ENCODE measurements at regions not wholly inside any gene's neighbourhood (a gene's known extent, or its start where the extent isn't known, plus 50 kb on each side); places are given as distances from the start of the nearest gene placed in this dataset.

DNA sequence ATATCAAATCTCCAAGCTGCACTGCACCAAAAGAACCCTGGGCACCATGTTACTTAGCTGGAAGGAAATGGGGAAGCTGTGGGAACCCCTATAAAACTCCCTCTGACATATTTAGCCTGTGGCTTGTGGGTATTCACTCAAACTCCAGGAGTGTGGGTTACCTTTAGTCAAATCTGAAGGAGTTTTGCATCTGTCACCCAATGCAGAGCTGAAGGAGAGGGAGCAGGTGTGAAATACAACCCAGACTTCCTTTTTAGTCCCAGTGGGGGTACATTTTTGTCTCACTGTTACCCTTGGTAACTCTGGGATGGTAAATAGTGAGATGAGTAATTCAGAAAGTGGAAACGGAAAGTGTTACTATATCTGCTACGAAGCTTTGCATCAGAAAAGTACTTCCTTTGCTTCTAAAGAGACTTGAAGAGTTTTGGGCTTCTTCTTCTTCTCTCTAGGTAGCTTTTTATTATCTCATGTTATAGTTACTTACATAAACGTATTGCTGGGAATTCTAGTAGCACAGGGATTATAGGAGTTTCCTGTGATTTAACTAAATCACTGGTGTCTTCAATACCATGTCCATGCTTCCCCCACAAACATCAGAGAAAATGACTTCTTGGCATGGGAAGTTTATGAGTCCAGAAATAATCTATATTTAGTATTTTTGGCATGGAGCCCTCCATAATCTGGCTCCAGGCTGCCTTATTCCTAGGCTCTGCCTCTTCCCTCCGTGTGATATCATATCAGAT is 105.9 kb downstream of the AKAP11 start (continued):
- TF ChIP-seq, protein P1, sequence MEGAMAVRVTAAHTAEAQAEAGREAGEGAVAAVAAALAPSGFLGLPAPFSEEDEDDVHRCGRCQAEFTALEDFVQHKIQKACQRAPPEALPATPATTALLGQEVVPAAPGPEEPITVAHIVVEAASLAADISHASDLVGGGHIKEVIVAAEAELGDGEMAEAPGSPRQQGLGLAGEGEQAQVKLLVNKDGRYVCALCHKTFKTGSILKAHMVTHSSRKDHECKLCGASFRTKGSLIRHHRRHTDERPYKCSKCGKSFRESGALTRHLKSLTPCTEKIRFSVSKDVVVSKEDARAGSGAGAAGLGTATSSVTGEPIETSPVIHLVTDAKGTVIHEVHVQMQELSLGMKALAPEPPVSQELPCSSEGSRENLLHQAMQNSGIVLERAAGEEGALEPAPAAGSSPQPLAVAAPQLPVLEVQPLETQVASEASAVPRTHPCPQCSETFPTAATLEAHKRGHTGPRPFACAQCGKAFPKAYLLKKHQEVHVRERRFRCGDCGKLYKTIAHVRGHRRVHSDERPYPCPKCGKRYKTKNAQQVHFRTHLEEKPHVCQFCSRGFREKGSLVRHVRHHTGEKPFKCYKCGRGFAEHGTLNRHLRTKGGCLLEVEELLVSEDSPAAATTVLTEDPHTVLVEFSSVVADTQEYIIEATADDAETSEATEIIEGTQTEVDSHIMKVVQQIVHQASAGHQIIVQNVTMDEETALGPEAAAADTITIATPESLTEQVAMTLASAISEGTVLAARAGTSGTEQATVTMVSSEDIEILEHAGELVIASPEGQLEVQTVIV (IDR thresholded peaks at IDR 0.05; ENCODE audit: borderline replicate concordance, partially characterized antibody) = no peak
- TF ChIP-seq, protein P2, sequence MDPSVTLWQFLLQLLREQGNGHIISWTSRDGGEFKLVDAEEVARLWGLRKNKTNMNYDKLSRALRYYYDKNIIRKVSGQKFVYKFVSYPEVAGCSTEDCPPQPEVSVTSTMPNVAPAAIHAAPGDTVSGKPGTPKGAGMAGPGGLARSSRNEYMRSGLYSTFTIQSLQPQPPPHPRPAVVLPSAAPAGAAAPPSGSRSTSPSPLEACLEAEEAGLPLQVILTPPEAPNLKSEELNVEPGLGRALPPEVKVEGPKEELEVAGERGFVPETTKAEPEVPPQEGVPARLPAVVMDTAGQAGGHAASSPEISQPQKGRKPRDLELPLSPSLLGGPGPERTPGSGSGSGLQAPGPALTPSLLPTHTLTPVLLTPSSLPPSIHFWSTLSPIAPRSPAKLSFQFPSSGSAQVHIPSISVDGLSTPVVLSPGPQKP (IDR thresholded peaks at IDR 0.05; ENCODE audit: low read depth, low read length) = peak; percentile 77
- peak; percentile 99 to 100 for TF ChIP-seq EP300 (IDR thresholded peaks at IDR 0.05; ENCODE audit: borderline replicate concordance in 1 of 2, control insufficient read depth in 1 of 2, low read depth in 2 of 2, low read length in 2 of 2)
- peak; percentile 83 for TF ChIP-seq GABPA (IDR thresholded peaks at IDR 0.05; ENCODE audit: low read depth)
- peak; percentile 100 for TF ChIP-seq IKZF2 (IDR thresholded peaks at IDR 0.05)
- peak; percentile 87 for TF ChIP-seq TARDBP (IDR thresholded peaks at IDR 0.05; ENCODE audit: borderline replicate concordance)
- no peak for TF ChIP-seq ZNF384 (IDR thresholded peaks at IDR 0.05; ENCODE audit: borderline replicate concordance, low read depth, low read length)
- TF ChIP-seq, protein P3, sequence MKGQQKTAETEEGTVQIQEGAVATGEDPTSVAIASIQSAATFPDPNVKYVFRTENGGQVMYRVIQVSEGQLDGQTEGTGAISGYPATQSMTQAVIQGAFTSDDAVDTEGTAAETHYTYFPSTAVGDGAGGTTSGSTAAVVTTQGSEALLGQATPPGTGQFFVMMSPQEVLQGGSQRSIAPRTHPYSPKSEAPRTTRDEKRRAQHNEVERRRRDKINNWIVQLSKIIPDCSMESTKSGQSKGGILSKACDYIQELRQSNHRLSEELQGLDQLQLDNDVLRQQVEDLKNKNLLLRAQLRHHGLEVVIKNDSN (IDR thresholded peaks at IDR 0.05; ENCODE audit: borderline replicate concordance, extremely low read length, insufficient read depth, low read depth, low read length) = no peak
- TF ChIP-seq, protein P4, sequence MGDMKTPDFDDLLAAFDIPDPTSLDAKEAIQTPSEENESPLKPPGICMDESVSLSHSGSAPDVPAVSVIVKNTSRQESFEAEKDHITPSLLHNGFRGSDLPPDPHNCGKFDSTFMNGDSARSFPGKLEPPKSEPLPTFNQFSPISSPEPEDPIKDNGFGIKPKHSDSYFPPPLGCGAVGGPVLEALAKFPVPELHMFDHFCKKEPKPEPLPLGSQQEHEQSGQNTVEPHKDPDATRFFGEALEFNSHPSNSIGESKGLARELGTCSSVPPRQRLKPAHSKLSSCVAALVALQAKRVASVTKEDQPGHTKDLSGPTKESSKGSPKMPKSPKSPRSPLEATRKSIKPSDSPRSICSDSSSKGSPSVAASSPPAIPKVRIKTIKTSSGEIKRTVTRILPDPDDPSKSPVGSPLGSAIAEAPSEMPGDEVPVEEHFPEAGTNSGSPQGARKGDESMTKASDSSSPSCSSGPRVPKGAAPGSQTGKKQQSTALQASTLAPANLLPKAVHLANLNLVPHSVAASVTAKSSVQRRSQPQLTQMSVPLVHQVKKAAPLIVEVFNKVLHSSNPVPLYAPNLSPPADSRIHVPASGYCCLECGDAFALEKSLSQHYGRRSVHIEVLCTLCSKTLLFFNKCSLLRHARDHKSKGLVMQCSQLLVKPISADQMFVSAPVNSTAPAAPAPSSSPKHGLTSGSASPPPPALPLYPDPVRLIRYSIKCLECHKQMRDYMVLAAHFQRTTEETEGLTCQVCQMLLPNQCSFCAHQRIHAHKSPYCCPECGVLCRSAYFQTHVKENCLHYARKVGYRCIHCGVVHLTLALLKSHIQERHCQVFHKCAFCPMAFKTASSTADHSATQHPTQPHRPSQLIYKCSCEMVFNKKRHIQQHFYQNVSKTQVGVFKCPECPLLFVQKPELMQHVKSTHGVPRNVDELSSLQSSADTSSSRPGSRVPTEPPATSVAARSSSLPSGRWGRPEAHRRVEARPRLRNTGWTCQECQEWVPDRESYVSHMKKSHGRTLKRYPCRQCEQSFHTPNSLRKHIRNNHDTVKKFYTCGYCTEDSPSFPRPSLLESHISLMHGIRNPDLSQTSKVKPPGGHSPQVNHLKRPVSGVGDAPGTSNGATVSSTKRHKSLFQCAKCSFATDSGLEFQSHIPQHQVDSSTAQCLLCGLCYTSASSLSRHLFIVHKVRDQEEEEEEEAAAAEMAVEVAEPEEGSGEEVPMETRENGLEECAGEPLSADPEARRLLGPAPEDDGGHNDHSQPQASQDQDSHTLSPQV (IDR thresholded peaks at IDR 0.05) = 0 out of 2 replicates have a peak, but pooled peaks have one; percentile 25
- TF ChIP-seq, protein P5, sequence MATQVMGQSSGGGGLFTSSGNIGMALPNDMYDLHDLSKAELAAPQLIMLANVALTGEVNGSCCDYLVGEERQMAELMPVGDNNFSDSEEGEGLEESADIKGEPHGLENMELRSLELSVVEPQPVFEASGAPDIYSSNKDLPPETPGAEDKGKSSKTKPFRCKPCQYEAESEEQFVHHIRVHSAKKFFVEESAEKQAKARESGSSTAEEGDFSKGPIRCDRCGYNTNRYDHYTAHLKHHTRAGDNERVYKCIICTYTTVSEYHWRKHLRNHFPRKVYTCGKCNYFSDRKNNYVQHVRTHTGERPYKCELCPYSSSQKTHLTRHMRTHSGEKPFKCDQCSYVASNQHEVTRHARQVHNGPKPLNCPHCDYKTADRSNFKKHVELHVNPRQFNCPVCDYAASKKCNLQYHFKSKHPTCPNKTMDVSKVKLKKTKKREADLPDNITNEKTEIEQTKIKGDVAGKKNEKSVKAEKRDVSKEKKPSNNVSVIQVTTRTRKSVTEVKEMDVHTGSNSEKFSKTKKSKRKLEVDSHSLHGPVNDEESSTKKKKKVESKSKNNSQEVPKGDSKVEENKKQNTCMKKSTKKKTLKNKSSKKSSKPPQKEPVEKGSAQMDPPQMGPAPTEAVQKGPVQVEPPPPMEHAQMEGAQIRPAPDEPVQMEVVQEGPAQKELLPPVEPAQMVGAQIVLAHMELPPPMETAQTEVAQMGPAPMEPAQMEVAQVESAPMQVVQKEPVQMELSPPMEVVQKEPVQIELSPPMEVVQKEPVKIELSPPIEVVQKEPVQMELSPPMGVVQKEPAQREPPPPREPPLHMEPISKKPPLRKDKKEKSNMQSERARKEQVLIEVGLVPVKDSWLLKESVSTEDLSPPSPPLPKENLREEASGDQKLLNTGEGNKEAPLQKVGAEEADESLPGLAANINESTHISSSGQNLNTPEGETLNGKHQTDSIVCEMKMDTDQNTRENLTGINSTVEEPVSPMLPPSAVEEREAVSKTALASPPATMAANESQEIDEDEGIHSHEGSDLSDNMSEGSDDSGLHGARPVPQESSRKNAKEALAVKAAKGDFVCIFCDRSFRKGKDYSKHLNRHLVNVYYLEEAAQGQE (IDR thresholded peaks at IDR 0.05; ENCODE audit: low read depth, low read length) = no peak
- TF ChIP-seq NR2C2 (IDR thresholded peaks at IDR 0.05; ENCODE audit: borderline replicate concordance, control insufficient read depth, insufficient read length, low read depth) = no peak
- TF ChIP-seq KLF5 (IDR thresholded peaks at IDR 0.05; ENCODE audit: partially characterized antibody) = peak; percentile 96
- TF ChIP-seq, protein P6, sequence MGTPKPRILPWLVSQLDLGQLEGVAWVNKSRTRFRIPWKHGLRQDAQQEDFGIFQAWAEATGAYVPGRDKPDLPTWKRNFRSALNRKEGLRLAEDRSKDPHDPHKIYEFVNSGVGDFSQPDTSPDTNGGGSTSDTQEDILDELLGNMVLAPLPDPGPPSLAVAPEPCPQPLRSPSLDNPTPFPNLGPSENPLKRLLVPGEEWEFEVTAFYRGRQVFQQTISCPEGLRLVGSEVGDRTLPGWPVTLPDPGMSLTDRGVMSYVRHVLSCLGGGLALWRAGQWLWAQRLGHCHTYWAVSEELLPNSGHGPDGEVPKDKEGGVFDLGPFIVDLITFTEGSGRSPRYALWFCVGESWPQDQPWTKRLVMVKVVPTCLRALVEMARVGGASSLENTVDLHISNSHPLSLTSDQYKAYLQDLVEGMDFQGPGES (IDR thresholded peaks at IDR 0.05) = no peak
- no peak for TF ChIP-seq WRNIP1 (IDR thresholded peaks at IDR 0.05; ENCODE audit: borderline replicate concordance, low read depth, low read length)
